HepG2 (cell line): ENCODE measurements at regions not wholly inside any gene's neighbourhood (a gene's known extent, or its start where the extent isn't known, plus 50 kb on each side); places are given as distances from the start of the nearest gene placed in this dataset.

Experiments used
- ATAC-seq: fragments of 200-7000 bp; cut with Tn5 transposase; 3 replicates; pipeline ENCODE4 v1.9.1; 2020; ENCODE audit warnings: mild to moderate bottlenecking, moderate library complexity
- BruUV-seq: library from RNA; stranded (reverse); fragments of 400-500 nt; replicated peaks from 2 replicates; lab custom pipeline; 2021; lab: Mats Ljungman, UMichigan
- CTCF ChIA-PET: fragments of 300-600 bp; formaldehyde crosslinking; extraction: SDS; loops from one replicate; lab custom pipeline; 2021; ENCODE audit warnings: low total read pairs, inconsistent platforms, low intra/inter-chr PET ratio; lab: Yijun Ruan, JAX
- POLR2A ChIA-PET: fragments of 350-600 bp; sonication (Branson Sonifier 250); formaldehyde crosslinking; loops from one replicate; lab custom pipeline; 2020; ENCODE audit warnings: antibody characterized with exemption, inconsistent platforms; lab: Yijun Ruan, JAX
- DNase-seq: peaks from one replicate; pipeline ENCODE4 v3.0.0-alpha.2; 2015; ENCODE audit warnings: low spot score
- FAIRE-seq: peaks from 3 replicates; lab custom pipeline; 2011; peaks lifted over from hg19 to GRCh38; lab: Jason Lieb, UNC
- H2AFZ ChIP-seq: one replicate; pipeline ENCODE4 v1.6.1; 2011; ENCODE audit warnings: low read length, inconsistent platforms
- H3K27ac ChIP-seq: fragments of 300-600 bp; 3 replicates; pipeline ENCODE4 v1.8.0; 2011; ENCODE audit warnings: mixed run types, mild to moderate bottlenecking, mixed read lengths, low read length, inconsistent platforms; ENCODE audit not compliant: insufficient read depth; ENCODE audit errors: extremely low read length
- H3K27me3 ChIP-seq, 2 experiments: fragments of 200-600 bp in 1 of 2; 2 replicates in 1 of 2; 3 replicates in 1 of 2; pipeline versions ENCODE4 v1.6.0 to v1.8.0; 2011; ENCODE audit warnings: low read length in 2 of 2, mild to moderate bottlenecking in 2 of 2, moderate library complexity in 2 of 2, inconsistent platforms in 1 of 2; ENCODE audit not compliant: insufficient read depth in 2 of 2, control insufficient read depth in 1 of 2
- H3K36me3 ChIP-seq, 2 experiments: fragments of 200-600 bp in 1 of 2; replicated peaks in 1 of 2; 2 replicates in 1 of 2; 3 replicates in 1 of 2; pipeline versions ENCODE4 v1.5.1 to v1.8.0; 2011; ENCODE audit warnings: low read length in 2 of 2, inconsistent platforms in 1 of 2; ENCODE audit not compliant: insufficient read depth in 2 of 2, control insufficient read depth in 1 of 2
- H3K4me1 ChIP-seq: 2 replicates; pipeline ENCODE4 v1.5.1; 2012; ENCODE audit warnings: low read length, inconsistent platforms; ENCODE audit not compliant: insufficient read depth
- H3K4me2 ChIP-seq: 2 replicates; pipeline ENCODE4 v1.6.0; 2011; ENCODE audit warnings: low read depth, low read length, inconsistent platforms
- H3K4me3 ChIP-seq, 3 experiments: fragments of 200-600 bp in 1 of 3; sonication (generic), shearing (Covaris generic) in 1 of 3; replicated peaks in 1 of 3; 2 replicates each; pipeline ENCODE4 v1.5.1; 2011 to 2016; ENCODE audit warnings: low read length in 3 of 3, inconsistent platforms in 2 of 3, low read depth in 2 of 3, mild to moderate bottlenecking in 2 of 3, control low read depth in 1 of 3, mixed read lengths in 1 of 3; ENCODE audit not compliant: insufficient read depth in 1 of 3
- H3K79me2 ChIP-seq: one replicate; pipeline ENCODE4 v1.6.1; 2011; ENCODE audit warnings: low read length, inconsistent platforms; ENCODE audit not compliant: insufficient read depth
- H3K9ac ChIP-seq: 2 replicates; pipeline ENCODE4 v1.6.0; 2011; ENCODE audit warnings: mild to moderate bottlenecking, low read depth, low read length, inconsistent platforms; ENCODE audit not compliant: insufficient read depth
- H3K9me3 ChIP-seq: 2 replicates; pipeline ENCODE4 v1.5.1; 2012; ENCODE audit warnings: mild to moderate bottlenecking, low read length
- H4K20me1 ChIP-seq: 2 replicates; pipeline ENCODE4 v1.6.0; 2011; ENCODE audit warnings: inconsistent platforms, mild to moderate bottlenecking, low read length, moderate library complexity; ENCODE audit not compliant: insufficient read depth
- CCDC6 ChIP-seq: sonication (generic); formaldehyde crosslinking; IDR thresholded peaks from 2 replicates; pipeline ENCODE4 v1.8.1; 2022; ENCODE audit warnings: mild to moderate bottlenecking, missing genetic modification reagents, moderate library complexity
- CHD2 ChIP-seq: IDR thresholded peaks from 2 replicates; pipeline ENCODE4 v1.6.1; 2011; ENCODE audit warnings: low read depth, low read length, improper control_type of control experiment
- ETV6 ChIP-seq: sonication (generic); formaldehyde crosslinking; conservative IDR thresholded peaks from 2 replicates; pipeline ENCODE4 v1.4.0; 2020; ENCODE audit warnings: missing genetic modification reagents
- FOXC1 ChIP-seq: sonication (generic); formaldehyde crosslinking; IDR thresholded peaks from 2 replicates; pipeline ENCODE4 v1.8.0; 2022; ENCODE audit warnings: mild to moderate bottlenecking, missing genetic modification reagents, borderline replicate concordance
- MBNL3 ChIP-seq: fragments of 250-450 bp; sonication (Bioruptor Pico); conservative IDR thresholded peaks from 2 replicates; pipeline ENCODE4 v1.8.0; 2022; ENCODE audit warnings: mild to moderate bottlenecking, inconsistent platforms
- TEAD2 ChIP-seq: sonication (generic); formaldehyde crosslinking; IDR thresholded peaks from 2 replicates; pipeline ENCODE4 v1.9.0; 2021; ENCODE audit warnings: missing genetic modification reagents
- ZNF136 ChIP-seq: sonication (generic); formaldehyde crosslinking; IDR thresholded peaks from 2 replicates; pipeline ENCODE4 v1.8.1; 2022; ENCODE audit warnings: low read depth, mild to moderate bottlenecking, moderate library complexity, missing genetic modification reagents
- ZNF260 ChIP-seq: sonication (generic); formaldehyde crosslinking; IDR thresholded peaks from 2 replicates; pipeline ENCODE4 v1.4.0; 2020; ENCODE audit warnings: missing genetic modification reagents, low read depth, mild to moderate bottlenecking, borderline replicate concordance
- ZNF367 ChIP-seq: sonication (generic); formaldehyde crosslinking; IDR thresholded peaks from 2 replicates; pipeline ENCODE4 v1.4.0; 2020; ENCODE audit warnings: missing genetic modification reagents, borderline replicate concordance
- ZNF546 ChIP-seq: sonication (generic); formaldehyde crosslinking; conservative IDR thresholded peaks from 2 replicates; pipeline ENCODE4 v1.8.1; 2023; ENCODE audit warnings: mild to moderate bottlenecking, missing genetic modification reagents
- ZNF569 ChIP-seq: sonication (generic); formaldehyde crosslinking; IDR thresholded peaks from 2 replicates; pipeline ENCODE4 v1.5.0; 2020; ENCODE audit warnings: mild to moderate bottlenecking, missing genetic modification reagents, moderate library complexity, borderline replicate concordance
- ZNF629 ChIP-seq: sonication (generic); formaldehyde crosslinking; conservative IDR thresholded peaks from 2 replicates; pipeline ENCODE4 v1.5.0; 2020; ENCODE audit warnings: missing genetic modification reagents
- WGBS: methylation state at CpG from one replicate; pipeline ENCODE4 v1.1.6; 2017; ENCODE audit warnings: low lambda C conversion rate; 5-methylcytosine and 5-hydroxymethylcytosine counted together
- in situ Hi-C: cut with HindIII; loops from 2 replicates; pipeline ENCODE4 v1.10.0; 2017; ENCODE audit warnings: low pct_unique_long_range_greater_than_20kb; ENCODE audit not compliant: extremely low pct_ligation_motif_present
- intact Hi-C: fragments of 100-400 bp; cut with micrococcal nuclease; formaldehyde crosslinking; loops from one replicate; pipeline ENCODE4 v1.10.0; 2022; ENCODE audit not compliant: unreplicated experiment
- TF ChIP-seq, protein P1 (sequence below): sonication (generic); formaldehyde crosslinking; IDR thresholded peaks from 2 replicates; pipeline ENCODE4 v1.5.0; 2020; ENCODE audit warnings: missing genetic modification reagents, mild to moderate bottlenecking, borderline replicate concordance
- TF ChIP-seq, protein P2 (sequence below): sonication (generic); formaldehyde crosslinking; IDR thresholded peaks from 2 replicates; pipeline ENCODE4 v1.8.0; 2022; ENCODE audit warnings: missing genetic modification reagents, mild to moderate bottlenecking, borderline replicate concordance

DNA sequence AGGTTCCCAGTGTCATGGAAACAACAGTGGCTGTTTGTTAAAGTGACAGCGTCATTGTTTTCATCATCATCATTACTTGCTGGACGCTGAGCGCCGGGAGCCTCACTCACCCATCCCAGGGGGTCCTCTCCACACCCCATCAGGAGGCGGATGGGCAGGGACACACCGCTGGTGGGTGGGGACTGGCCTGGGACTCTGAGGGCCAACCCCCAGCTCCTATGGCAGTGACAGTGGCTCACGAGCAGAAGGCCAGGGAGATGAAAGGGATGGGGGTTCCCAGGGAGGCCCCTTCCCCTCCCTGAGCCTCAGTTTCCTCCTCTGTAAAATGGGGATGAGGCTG lies 76.6 kb upstream of the PRR5 start:
- no peaks in the 10 kb centered on the region for H3K4me1 ChIP-seq
- ChIA-PET POLR2A (no interaction called here), CTCF (interaction anchor here (1.8 to 2.8 kb wide), 2 partner anchors 544 to 632 kb away, joined by 10 to 27 read pairs; no protein-coding TSS in a partner anchor)
- no peak overlapping the region for H3K4me2 ChIP-seq
- ATAC-seq (0 out of 3 replicates have a peak, but pooled peaks have one; percentile 9), FAIRE-seq (no peak)
- no TSS peak for BruUV-seq
- H4K20me1 ChIP-seq = no peaks in the 10 kb centered on the region
- peaks cover 4 to 29% of the 10 kb centered on the region in 2 experiments for H3K27me3 ChIP-seq
- H3K79me2 ChIP-seq = no peaks in the 10 kb centered on the region
- intact Hi-C loops = no loop called here
- no peak overlapping the region for H3K9ac ChIP-seq
- H3K36me3 ChIP-seq = no peaks in the 10 kb centered on the region
- in situ Hi-C loops = loop anchor here (5.0 to 25.0 kb wide), 4 partner anchors 271 to 738 kb away; partner anchors contain the start of gene PNPLA5
- no CpG with 5 or more reads among the region's 7 CpGs for WGBS
- TF ChIP-seq TEAD2 = no peak
- TF ChIP-seq ZNF629 = peak; percentile 50
- TF ChIP-seq, all 625 proteins: peak for 1
- no peak overlapping the region for H2AFZ ChIP-seq
- H3K27ac ChIP-seq = no peak overlapping the region
- no peak for DNase-seq
- H3K9me3 ChIP-seq = no peaks in the 10 kb centered on the region
- no peak overlapping the region for H3K4me3 ChIP-seq

GRCh38 chr22:44624689-44625420 lies 77.1 kb upstream of the PRR5 start:
- FAIRE-seq = no peak
- H3K79me2 ChIP-seq = no peaks in the 10 kb centered on the region
- H3K9ac ChIP-seq = no peak overlapping the region
- intact Hi-C loops = no loop called here
- TF ChIP-seq ETV6 (CRISPR knock-in tag) (no peak), CCDC6 (CRISPR knock-in tag) (no peak), MBNL3 (no peak), FOXC1 (CRISPR knock-in tag) (no peak), ZNF367 (CRISPR knock-in tag) (no peak), CHD2 (no peak), ZNF546 (no peak), ZNF260 (no peak), ZNF569 (CRISPR knock-in tag) (no peak), ZNF136 (no peak)
- TF ChIP-seq, protein P1, sequence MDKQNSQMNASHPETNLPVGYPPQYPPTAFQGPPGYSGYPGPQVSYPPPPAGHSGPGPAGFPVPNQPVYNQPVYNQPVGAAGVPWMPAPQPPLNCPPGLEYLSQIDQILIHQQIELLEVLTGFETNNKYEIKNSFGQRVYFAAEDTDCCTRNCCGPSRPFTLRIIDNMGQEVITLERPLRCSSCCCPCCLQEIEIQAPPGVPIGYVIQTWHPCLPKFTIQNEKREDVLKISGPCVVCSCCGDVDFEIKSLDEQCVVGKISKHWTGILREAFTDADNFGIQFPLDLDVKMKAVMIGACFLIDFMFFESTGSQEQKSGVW (CRISPR knock-in tag) = no peak
- TF ChIP-seq, protein P2, sequence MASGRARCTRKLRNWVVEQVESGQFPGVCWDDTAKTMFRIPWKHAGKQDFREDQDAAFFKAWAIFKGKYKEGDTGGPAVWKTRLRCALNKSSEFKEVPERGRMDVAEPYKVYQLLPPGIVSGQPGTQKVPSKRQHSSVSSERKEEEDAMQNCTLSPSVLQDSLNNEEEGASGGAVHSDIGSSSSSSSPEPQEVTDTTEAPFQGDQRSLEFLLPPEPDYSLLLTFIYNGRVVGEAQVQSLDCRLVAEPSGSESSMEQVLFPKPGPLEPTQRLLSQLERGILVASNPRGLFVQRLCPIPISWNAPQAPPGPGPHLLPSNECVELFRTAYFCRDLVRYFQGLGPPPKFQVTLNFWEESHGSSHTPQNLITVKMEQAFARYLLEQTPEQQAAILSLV (CRISPR knock-in tag) = no peak
- TF ChIP-seq, all 625 proteins: peak for 0
- 22% methylated on average over 5 of the region's 27 CpGs for WGBS
- ChIA-PET POLR2A (no interaction called here), CTCF (interaction anchor here (1.8 to 2.8 kb wide), 2 partner anchors 544 to 632 kb away, joined by 10 to 27 read pairs; no protein-coding TSS in a partner anchor)
- DNase-seq (no peak), ATAC-seq (no peak)
- Histone ChIP-seq H3K4me2 (no peak overlapping the region), H3K4me3 (no peak overlapping the region), H3K27ac (no peak overlapping the region), H3K4me1 (no peaks in the 10 kb centered on the region), H3K27me3 (peaks cover 4 to 25% of the 10 kb centered on the region in 2 experiments), H4K20me1 (no peaks in the 10 kb centered on the region), H3K36me3 (no peaks in the 10 kb centered on the region), H2AFZ (no peak overlapping the region), H3K9me3 (no peaks in the 10 kb centered on the region)
- BruUV-seq = no TSS peak
- in situ Hi-C loops = loop anchor here (5.0 to 25.0 kb wide), 4 partner anchors 270 to 738 kb away; partner anchors contain the start of gene PNPLA5
